Spleen (tissue), 11 donors: ENCODE measurements at regions not wholly inside any gene's neighbourhood (a gene's known extent, or its start where the extent isn't known, plus 50 kb on each side); places are given as distances from the start of the nearest gene placed in this dataset.

Source experiments
- DNase-seq: peaks from one replicate; pipeline ENCODE4 v3.0.0-alpha.2; 2020
- H3K27ac ChIP-seq, 8 donors: fragments of 200-600 bp; sonication (generic) in 7 of 8; 1 replicate in 4 of 8; 2 replicates in 4 of 8; pipeline versions ENCODE4 v1.5.0 to v1.8.0; 2016 to 2021; ENCODE audit warnings: inconsistent platforms in 4 of 8, mild to moderate bottlenecking in 4 of 8, moderate library complexity in 1 of 8
- H3K27me3 ChIP-seq, 7 donors: fragments of 200-600 bp; sonication (generic) in 6 of 7; replicated peaks in 1 of 7; 1 replicate in 4 of 7; 2 replicates in 3 of 7; pipeline versions ENCODE4 v1.5.0 to v1.8.0; 2016 to 2021; ENCODE audit warnings: inconsistent platforms in 3 of 7, mild to moderate bottlenecking in 1 of 7
- H3K36me3 ChIP-seq, 6 donors: fragments of 200-600 bp; sonication (generic) in 5 of 6; 1 replicate in 4 of 6; 2 replicates in 2 of 6; pipeline versions ENCODE4 v1.5.0 to v1.8.0; 2016 to 2021; ENCODE audit warnings: inconsistent platforms in 2 of 6
- H3K4me1 ChIP-seq, 6 donors: fragments of 200-600 bp; sonication (generic) in 5 of 6; 1 replicate in 3 of 6; 2 replicates in 3 of 6; pipeline versions ENCODE4 v1.5.0 to v1.8.0; 2016 to 2021; ENCODE audit warnings: inconsistent platforms in 3 of 6
- H3K4me3 ChIP-seq, 8 donors: fragments of 200-600 bp; sonication (generic) in 7 of 8; 1 replicate in 4 of 8; 2 replicates in 4 of 8; pipeline versions ENCODE4 v1.5.0 to v1.8.0; 2016 to 2021; ENCODE audit warnings: inconsistent platforms in 4 of 8, mild to moderate bottlenecking in 4 of 8, moderate library complexity in 2 of 8
- H3K9me3 ChIP-seq, 8 donors: fragments of 200-600 bp; sonication (generic) in 7 of 8; 1 replicate in 4 of 8; 2 replicates in 4 of 8; pipeline versions ENCODE4 v1.5.0 to v1.8.0; 2016 to 2021; ENCODE audit warnings: inconsistent platforms in 4 of 8
- CTCF ChIP-seq, 11 experiments: fragments of 200-600 bp in 7 of 11; fragments of 450-650 bp in 4 of 11; sonication (generic) in 4 of 11; IDR thresholded peaks in 8 of 11; conservative IDR thresholded peaks in 3 of 11; 1 replicate in 7 of 11; 2 replicates in 4 of 11; pipeline versions ENCODE4 v1.4.0 to v1.8.0; 2016 to 2021; ENCODE audit warnings: antibody characterized with exemption in 11 of 11, inconsistent platforms in 4 of 11, mild to moderate bottlenecking in 1 of 11
- POLR2A ChIP-seq, 3 donors: fragments of 450-650 bp; IDR thresholded peaks; one replicate each; pipeline ENCODE4 v1.5.1; 2017; ENCODE audit warnings: antibody characterized with exemption in 3 of 3, mild to moderate bottlenecking in 1 of 3
- POLR2AphosphoS5 ChIP-seq, 3 donors: sonication (generic); formaldehyde crosslinking; IDR thresholded peaks; one replicate each; pipeline ENCODE4 v1.5.1; 2017; ENCODE audit warnings: antibody characterized with exemption in 3 of 3
- WGBS, 5 donors: extraction: QIAGEN DNeasy Blood & Tissue Kit in 3 of 5; methylation state at CpG; one replicate each; pipeline versions ENCODE4 v1.1.5 to v1.1.7; 2013 to 2018; 5-methylcytosine and 5-hydroxymethylcytosine counted together
- intact Hi-C: fragments of 100-400 bp; cut with DNase I; formaldehyde crosslinking; loops from one replicate; pipeline ENCODE4 v1.15.0; 2023; ENCODE audit warnings: low total_unique reads
- donor health status: healthy with polysubstance abuse.
- donor health status: DM: no; HTN: no; CAD: no; lungs with moderate emphysema.
- donor health status: DM: no; HTN: no; CAD: no.
- donor health status: Bipolar disorder and iron deficiency.
- donor health status: healthy.
- donor health status: DM: no; HTN: no; CAD: no.
- donor health status: DM: yes; HTN: yes; CAD: no.

GRCh38 chr4:41375561-41375960 lies 118.8 kb downstream of the UCHL1 start:
- no peak for DNase-seq
- peaks cover 0 to 15% (median 8%) of the 10 kb centered on the region in 8 donors for H3K9me3 ChIP-seq
- no peak overlapping the region for H3K27ac ChIP-seq
- no peaks in the 10 kb centered on the region for H3K27me3 ChIP-seq
- H3K36me3 ChIP-seq: no peaks in the 10 kb centered on the region
- H3K4me3 ChIP-seq: no peak overlapping the region
- 79 to 88% (median 88%) methylated on average over 7 of the region's 7 CpGs for WGBS, 5 donors
- H3K4me1 ChIP-seq: peaks cover 0 to 10% (median under 1%) of the 10 kb centered on the region in 6 donors
- TF ChIP-seq POLR2AphosphoS5 (IDR thresholded peaks at IDR 0.05) (no peak), POLR2A (IDR thresholded peaks at IDR 0.05) (no peak), CTCF (IDR thresholded peaks at IDR 0.05 in 8 of 11, conservative IDR thresholded peaks at IDR 0.05 in 3 of 11) (no peak)
- intact Hi-C loops: no loop called here

- TF ChIP-seq POLR2A (IDR thresholded peaks at IDR 0.05): no peak
- no peak for TF ChIP-seq CTCF (IDR thresholded peaks at IDR 0.05 in 8 of 11, conservative IDR thresholded peaks at IDR 0.05 in 3 of 11)
- TF ChIP-seq POLR2AphosphoS5 (IDR thresholded peaks at IDR 0.05): no peak
- H3K4me3 ChIP-seq: no peak overlapping the region
- H3K27me3 ChIP-seq: no peaks in the 10 kb centered on the region
- no peak for DNase-seq
- no peaks in the 10 kb centered on the region for H3K36me3 ChIP-seq
- intact Hi-C loops: no loop called here
- WGBS, 5 donors: 82 to 93% (median 91%) methylated on average over 3 of the region's 3 CpGs
- H3K9me3 ChIP-seq: peaks cover 0 to 15% (median 8%) of the 10 kb centered on the region in 8 donors
- peaks cover 0 to 7% (median 3%) of the 10 kb centered on the region in 6 donors for H3K4me1 ChIP-seq
- H3K27ac ChIP-seq: no peak overlapping the region
These were observed 120.5 kb downstream of the UCHL1 start for GRCh38 chr4:41377196-41377595.

- no peaks in the 10 kb centered on the region for H3K27me3 ChIP-seq
- 69 to 98% (median 75%) methylated on average over 1 of the region's 1 CpG for WGBS, 5 donors
- H3K36me3 ChIP-seq: no peaks in the 10 kb centered on the region
- intact Hi-C loops: no loop called here
- TF ChIP-seq CTCF (IDR thresholded peaks at IDR 0.05 in 8 of 11, conservative IDR thresholded peaks at IDR 0.05 in 3 of 11) (no peak), POLR2A (IDR thresholded peaks at IDR 0.05) (no peak), POLR2AphosphoS5 (IDR thresholded peaks at IDR 0.05) (no peak)
- no peak overlapping the region for H3K27ac ChIP-seq
- peaks cover 0 to 13% (median 2%) of the 10 kb centered on the region in 6 donors for H3K4me1 ChIP-seq
- H3K4me3 ChIP-seq: no peak overlapping the region
- no peak for DNase-seq
- peaks cover 0 to 15% (median 8%) of the 10 kb centered on the region in 8 donors for H3K9me3 ChIP-seq
These were observed 122.5 kb downstream of the UCHL1 start for GRCh38 chr4:41379230-41379629.

- WGBS, 5 donors: 87 to 100% (median 93%) methylated on average over 1 of the region's 1 CpG
These were observed 123.9 kb downstream of the UCHL1 start for GRCh38 chr4:41380511-41381157.

More at GRCh38 chr4:41380511-41381157, 123.9 kb downstream of the UCHL1 start:
- no peaks in the 10 kb centered on the region for H3K27me3 ChIP-seq
- no peaks in the 10 kb centered on the region for H3K36me3 ChIP-seq
- H3K4me1 ChIP-seq: peaks cover 0 to 26% (median 6%) of the 10 kb centered on the region in 6 donors
- no peak overlapping the region for H3K27ac ChIP-seq
- H3K9me3 ChIP-seq: peaks cover 0 to 15% (median 8%) of the 10 kb centered on the region in 8 donors
- no peak for DNase-seq
- intact Hi-C loops: no loop called here
- TF ChIP-seq POLR2A (IDR thresholded peaks at IDR 0.05) (no peak), CTCF (IDR thresholded peaks at IDR 0.05 in 8 of 11, conservative IDR thresholded peaks at IDR 0.05 in 3 of 11) (no peak), POLR2AphosphoS5 (IDR thresholded peaks at IDR 0.05) (no peak)
- H3K4me3 ChIP-seq: no peak overlapping the region
